GM12878 (cell line): ENCODE measurements at regions not wholly inside any gene's neighbourhood (a gene's known extent, or its start where the extent isn't known, plus 50 kb on each side); places are given as distances from the start of the nearest gene placed in this dataset.

Source experiments
- ATF2 ChIP-seq: IDR thresholded peaks from 2 replicates; pipeline ENCODE4 v1.6.1; 2012; ENCODE audit warnings: low read length, inconsistent platforms
- CTCF ChIP-seq, 3 experiments: IDR thresholded peaks in 2 of 3; conservative IDR thresholded peaks in 1 of 3; 2 replicates each; pipeline ENCODE4 v1.5.1; 2011; ENCODE audit warnings: low read depth in 3 of 3, low read length in 3 of 3, mild to moderate bottlenecking in 3 of 3, control low read depth in 2 of 3, moderate library complexity in 2 of 3, inconsistent platforms in 1 of 3, mixed read lengths in 1 of 3; ENCODE audit not compliant: control insufficient read depth in 2 of 3, insufficient read depth in 1 of 3; ENCODE audit errors: extremely low read depth in 1 of 3
- POLR2A ChIP-seq: IDR thresholded peaks from 2 replicates; pipeline ENCODE4 v1.6.1; 2011; ENCODE audit warnings: low read depth, mild to moderate bottlenecking, low read length

- TF ChIP-seq CTCF (IDR thresholded peaks at IDR 0.05 in 2 of 3, conservative IDR thresholded peaks at IDR 0.05 in 1 of 3; ENCODE audit: control insufficient read depth in 2 of 3, extremely low read depth in 1 of 3, insufficient read depth in 1 of 3, low read depth in 3 of 3, low read length in 3 of 3) (no peak), POLR2A (no peak), ATF2 (no peak)
Observed at GRCh38 chr7:19464241-19464640, 244.6 kb downstream of the POLR1F start.
